ENCODE measurements at regions not wholly inside any gene's neighbourhood (a gene's known extent, or its start where the extent isn't known, plus 50 kb on each side); places are given as distances from the start of the nearest gene placed in this dataset.

GRCh38 chr6:119961450-119961849 is 611.9 kb upstream of the MAN1A1 start:
- no peak overlapping the region for H3K4me3 ChIP-seq (ENCODE audit: low read depth, low read length)
- ChIA-PET CTCF (no interaction called here), POLR2A (no interaction called here)
- DNase-seq (ENCODE audit: low read depth, low spot score) = no peak
- TF ChIP-seq CTCF (IDR thresholded peaks at IDR 0.05; ENCODE audit: insufficient read depth, low read length, missing control alignments) = no peak

- ChIA-PET CTCF (no interaction called here), POLR2A (no interaction called here)
- H3K4me3 ChIP-seq (ENCODE audit: low read depth, low read length) = no peak overlapping the region
- no peak for TF ChIP-seq CTCF (IDR thresholded peaks at IDR 0.05; ENCODE audit: insufficient read depth, low read length, missing control alignments)
- no peak for DNase-seq (ENCODE audit: low read depth, low spot score)
Measured at GRCh38 chr6:119960456-119960855, 610.9 kb upstream of the MAN1A1 start.

- DNase-seq (ENCODE audit: low read depth, low spot score) = no peak
- TF ChIP-seq CTCF (IDR thresholded peaks at IDR 0.05; ENCODE audit: insufficient read depth, low read length, missing control alignments) = no peak
- CTCF ChIA-PET = no interaction called here
Measured at GRCh38 chr6:119960036-119960435, 610.5 kb upstream of the MAN1A1 start.

GRCh38 chr6:119957195-119957594 is 607.6 kb upstream of the MAN1A1 start:
- CTCF ChIA-PET = no interaction called here
- TF ChIP-seq CTCF (IDR thresholded peaks at IDR 0.05; ENCODE audit: insufficient read depth, low read length, missing control alignments) = no peak
- H3K4me3 ChIP-seq (ENCODE audit: low read depth, low read length) = no peak overlapping the region
- POLR2A ChIA-PET = no interaction called here
- no peak for DNase-seq (ENCODE audit: low read depth, low spot score)

More at GRCh38 chr6:119960036-119960435, 610.5 kb upstream of the MAN1A1 start:
- POLR2A ChIA-PET = no interaction called here
- H3K4me3 ChIP-seq (ENCODE audit: low read depth, low read length) = no peak overlapping the region

GRCh38 chr6:119952696-119953095 is 603.1 kb upstream of the MAN1A1 start:
- CTCF ChIA-PET = no interaction called here
- TF ChIP-seq CTCF (IDR thresholded peaks at IDR 0.05; ENCODE audit: insufficient read depth, low read length, missing control alignments) = no peak
- DNase-seq (ENCODE audit: low read depth, low spot score) = no peak

GRCh38 chr6:119950681-119951080 is 601.1 kb upstream of the MAN1A1 start:
- no peak overlapping the region for H3K4me3 ChIP-seq (ENCODE audit: low read depth, low read length)
- ChIA-PET POLR2A (no interaction called here), CTCF (no interaction called here)
- no peak for TF ChIP-seq CTCF (IDR thresholded peaks at IDR 0.05; ENCODE audit: insufficient read depth, low read length, missing control alignments)
- DNase-seq (ENCODE audit: low read depth, low spot score) = no peak

More at GRCh38 chr6:119952696-119953095, 603.1 kb upstream of the MAN1A1 start:
- POLR2A ChIA-PET = no interaction called here
- no peak overlapping the region for H3K4me3 ChIP-seq (ENCODE audit: low read depth, low read length)

Measured in AG04449 (cell line).